AG20443 (cell line): ENCODE measurements at regions not wholly inside any gene's neighbourhood (a gene's known extent, or its start where the extent isn't known, plus 50 kb on each side); places are given as distances from the start of the nearest gene placed in this dataset.

Source experiments
- DNase-seq: peaks from one replicate; pipeline ENCODE4 v3.0.0; 2012; ENCODE audit warnings: low spot score, mixed read lengths

DNA sequence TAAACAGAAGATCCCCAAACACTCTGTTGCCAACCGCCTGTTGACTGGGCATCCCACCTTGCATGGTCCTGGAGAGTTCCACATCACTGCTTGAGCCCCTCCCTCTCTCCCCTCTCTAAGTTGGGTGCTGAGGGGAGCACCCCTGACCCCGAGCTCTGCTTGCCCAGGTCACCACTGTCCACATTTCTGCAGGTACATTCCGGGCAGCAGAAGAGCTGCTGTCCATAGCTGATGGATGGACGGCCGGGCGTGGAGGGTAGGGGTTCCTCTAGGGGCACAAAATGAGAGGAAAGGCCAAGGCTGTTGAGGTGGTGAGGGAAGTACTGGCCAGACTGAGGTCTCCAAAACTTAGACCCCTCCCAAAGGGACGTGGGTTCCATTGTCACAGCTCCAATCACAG is 227.4 kb upstream of the PPP2R2D start:
- DNase-seq: no peak

DNA sequence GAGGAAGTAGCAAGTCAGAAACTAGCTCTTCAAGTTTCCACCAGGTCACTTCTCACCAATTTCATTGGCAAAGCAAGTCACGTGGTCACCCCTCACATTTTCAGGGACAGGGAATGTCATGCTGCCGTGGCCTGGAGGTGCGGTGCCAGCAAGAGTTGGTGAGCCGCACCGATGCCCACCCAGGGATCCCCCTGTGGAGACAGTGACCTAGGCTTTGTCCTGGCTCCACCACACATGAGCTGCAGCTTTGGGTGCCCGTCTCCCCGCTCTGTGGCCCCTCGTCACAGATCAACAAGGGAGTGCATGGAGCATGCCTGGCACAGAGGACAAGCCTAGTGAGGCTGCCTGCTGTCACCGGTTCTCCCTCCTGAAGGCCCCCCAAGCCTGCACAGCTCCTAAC is 226.7 kb upstream of the PPP2R2D start:
- DNase-seq: no peak

DNA sequence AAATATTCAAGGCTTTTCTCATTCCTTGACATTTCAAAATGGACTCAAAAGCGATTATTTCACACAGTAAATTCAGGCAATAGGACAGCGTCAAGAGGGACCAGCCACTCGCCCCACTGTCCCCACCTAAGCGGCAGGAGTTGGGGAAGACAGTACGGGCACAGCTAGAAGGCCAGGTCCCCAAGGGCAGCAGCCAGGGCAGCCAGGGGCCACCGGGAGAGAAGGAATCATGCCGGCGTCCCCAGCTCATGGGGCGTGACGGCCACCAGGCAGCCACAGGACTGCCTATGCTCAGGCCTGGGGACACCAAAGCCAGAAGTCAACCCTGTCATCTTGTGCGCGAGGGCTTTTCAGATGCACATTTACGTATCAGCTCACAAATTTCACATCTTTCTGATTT is 225.7 kb upstream of the PPP2R2D start:
- no peak for DNase-seq

DNA sequence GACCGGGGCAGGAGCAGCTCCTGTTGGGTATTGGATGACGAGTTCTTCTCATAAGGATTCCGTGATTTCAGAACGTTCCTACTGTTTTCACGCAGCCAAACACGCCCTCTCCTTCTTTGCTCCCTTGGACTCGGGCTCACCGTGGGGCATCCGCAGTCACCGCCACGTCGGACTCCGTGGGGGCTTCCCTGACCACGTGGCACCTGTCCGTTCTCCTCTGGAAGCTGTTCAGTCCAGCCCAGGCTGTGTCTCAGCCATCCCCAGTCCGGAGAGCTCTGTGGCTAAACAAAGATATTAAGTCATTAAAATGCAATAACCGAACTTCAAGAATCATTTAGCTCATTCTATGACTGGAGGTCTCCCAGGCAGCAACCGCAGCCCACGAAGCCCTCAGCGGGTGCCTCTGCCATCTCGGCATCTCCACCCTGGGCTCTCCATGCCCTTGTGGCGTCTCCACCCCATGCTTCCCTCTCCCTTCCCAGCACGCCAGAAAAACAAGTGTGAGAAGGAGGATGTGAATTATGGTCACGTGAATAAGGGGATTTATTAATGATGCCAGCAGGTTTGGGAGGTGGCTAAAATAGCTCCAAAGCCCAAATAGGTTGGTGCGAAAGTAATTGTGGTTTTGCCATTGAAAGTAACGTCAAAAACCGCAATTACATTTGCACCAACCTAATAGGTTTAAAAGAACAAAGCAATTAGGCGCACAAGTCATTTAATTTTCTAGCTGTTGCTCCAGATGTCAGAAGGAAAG is 224.6 kb upstream of the PPP2R2D start:
- DNase-seq: no peak

DNA sequence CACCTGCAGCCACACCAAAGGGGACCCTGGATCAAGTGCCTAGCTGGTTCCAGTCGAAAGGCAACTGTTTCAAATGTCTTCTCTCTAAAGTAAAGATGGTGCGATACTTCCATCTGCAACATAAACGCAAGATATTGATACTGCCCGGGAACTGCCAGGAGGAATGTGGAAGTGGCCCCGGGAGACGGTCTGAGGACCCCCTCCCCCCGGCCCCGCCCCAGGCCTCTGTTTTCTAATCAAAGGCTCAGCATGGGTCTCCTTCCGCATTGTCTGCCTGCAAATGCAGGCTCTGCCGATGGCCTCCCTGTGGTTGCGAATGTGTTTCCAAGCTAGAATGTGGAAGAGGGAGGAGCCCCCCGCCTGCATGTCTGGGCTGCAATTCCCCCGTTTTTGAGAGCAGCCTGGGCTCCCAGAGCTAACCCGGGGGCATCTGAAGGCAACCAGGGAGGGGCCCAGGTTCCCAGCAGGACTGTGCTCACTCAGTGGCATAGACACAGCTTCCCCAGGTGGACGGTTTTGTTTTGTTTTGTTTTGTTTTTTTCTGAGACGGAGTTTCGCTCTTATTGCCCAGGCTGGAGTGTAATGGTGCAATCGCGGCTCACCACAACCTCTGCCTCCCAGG is 223.9 kb upstream of the PPP2R2D start:
- no peak for DNase-seq

DNA sequence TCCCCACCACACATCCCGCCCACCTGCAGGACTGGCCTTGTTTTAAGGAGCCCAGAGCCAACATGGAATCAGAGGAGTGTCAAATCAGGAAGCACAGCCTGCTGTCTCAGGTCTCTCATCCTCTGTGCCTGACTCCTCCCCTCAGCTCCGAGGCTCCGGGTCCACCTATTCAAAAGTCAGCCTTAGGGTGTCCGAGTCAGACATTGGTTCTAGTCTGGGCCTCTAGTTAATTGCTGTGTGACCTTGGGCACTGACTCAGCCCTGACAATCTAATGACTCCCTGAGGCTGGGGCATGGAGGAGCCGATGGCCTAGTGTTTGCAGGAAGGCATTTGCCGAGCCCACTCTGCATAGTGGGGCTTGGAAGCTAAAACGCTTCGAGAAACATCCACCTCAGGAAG is 223.1 kb upstream of the PPP2R2D start:
- DNase-seq: no peak

DNA sequence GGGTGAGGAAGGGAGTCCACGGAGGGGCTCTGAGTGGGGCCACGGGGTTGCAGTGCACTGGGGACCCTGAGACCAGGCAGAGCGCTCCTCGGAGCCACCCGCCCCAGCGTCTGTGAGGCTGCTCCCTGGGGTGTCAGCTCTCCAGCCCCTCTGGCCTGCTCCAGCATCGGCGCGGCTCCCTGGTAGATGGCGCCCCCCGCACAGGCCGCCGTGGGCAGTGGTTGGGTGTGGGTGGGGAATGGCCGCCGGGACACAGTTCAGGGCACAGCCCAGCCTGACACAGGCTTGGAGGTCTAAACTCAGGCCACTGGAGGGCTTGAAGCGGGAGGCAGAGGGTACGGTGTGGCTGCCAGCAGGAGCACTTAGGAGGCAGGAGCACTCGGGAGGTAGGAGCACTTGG is 222.6 kb upstream of the PPP2R2D start:
- DNase-seq: no peak

DNA sequence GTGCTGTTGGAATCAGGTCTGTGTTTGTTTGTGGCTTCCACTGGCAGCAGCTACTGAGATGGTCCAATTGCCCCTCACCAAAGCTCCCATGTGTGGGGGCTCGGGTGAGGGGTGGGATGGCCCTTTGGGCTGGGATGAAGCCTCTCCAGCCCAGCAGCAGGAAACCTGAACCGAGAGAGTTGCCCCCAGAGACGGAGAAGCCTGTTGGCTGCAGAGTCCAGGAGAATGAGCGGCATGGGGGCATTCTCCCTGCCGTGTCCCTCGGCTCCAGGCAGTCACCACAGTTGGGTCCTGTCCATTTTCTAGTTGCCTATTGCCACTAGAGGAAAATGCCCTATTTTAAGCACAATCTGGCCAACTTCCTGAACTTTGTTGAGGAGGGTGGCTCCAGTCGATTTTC is 222.2 kb upstream of the PPP2R2D start:
- DNase-seq: no peak

DNA sequence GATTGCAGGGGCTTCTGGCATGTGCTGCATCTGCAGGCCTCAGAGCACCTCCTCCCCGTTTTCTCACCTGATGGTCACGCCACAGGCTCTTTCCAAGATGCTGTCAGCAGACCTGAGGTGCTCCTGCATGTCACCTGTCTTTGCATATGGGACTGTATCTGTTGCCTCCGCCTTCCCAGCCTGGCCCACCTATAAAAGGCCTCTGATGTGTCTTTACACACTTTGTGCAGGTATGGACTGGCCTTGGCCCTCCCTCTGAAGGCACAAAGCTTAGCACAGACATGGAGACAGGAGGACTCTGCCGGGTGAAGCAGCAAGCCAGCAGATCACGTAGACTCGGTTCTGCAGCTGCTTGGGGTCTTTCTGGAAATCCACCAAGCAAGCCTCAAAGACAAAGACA is 220.9 kb upstream of the PPP2R2D start:
- no peak for DNase-seq

DNA sequence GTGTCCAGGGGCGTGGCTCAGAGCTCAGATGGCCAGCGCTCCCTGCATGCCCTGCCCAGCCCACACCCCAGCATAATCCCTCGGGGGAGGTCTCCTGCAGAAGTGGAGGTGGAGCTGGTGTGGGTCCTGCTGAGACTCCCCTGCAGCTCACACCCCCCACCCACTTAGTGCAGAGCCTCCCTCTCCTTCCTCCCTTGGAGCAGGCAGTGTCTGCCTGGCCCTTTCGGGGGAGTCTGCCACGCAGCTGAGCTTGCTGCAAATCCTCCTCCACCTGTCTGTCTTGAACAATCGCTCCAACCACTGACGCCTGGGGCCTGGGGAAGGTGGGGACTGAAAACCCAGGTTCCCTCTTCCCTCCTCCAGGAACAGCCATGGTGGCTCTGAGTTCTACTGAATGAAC is 219.7 kb upstream of the PPP2R2D start:
- no peak for DNase-seq

DNA sequence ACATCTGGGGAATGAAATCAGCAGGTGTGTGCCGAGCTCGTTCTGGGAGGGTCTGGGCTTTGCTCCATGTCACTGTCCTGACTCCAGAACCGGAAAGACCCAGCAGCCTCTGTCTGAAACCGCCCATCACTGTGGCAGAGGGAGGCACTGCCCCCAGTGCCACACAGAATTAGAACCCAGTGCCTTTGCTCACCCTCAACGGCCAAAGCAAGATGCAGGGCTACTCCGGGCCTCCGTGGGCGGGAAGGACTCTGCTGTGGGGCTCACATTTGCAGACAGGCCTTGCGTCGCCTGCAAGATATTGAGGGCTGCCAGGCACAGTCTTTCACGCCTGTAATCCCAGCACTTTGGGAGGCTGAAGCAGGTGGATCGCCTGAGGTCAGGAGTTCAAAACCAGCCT is 219.2 kb upstream of the PPP2R2D start:
- no peak for DNase-seq

DNA sequence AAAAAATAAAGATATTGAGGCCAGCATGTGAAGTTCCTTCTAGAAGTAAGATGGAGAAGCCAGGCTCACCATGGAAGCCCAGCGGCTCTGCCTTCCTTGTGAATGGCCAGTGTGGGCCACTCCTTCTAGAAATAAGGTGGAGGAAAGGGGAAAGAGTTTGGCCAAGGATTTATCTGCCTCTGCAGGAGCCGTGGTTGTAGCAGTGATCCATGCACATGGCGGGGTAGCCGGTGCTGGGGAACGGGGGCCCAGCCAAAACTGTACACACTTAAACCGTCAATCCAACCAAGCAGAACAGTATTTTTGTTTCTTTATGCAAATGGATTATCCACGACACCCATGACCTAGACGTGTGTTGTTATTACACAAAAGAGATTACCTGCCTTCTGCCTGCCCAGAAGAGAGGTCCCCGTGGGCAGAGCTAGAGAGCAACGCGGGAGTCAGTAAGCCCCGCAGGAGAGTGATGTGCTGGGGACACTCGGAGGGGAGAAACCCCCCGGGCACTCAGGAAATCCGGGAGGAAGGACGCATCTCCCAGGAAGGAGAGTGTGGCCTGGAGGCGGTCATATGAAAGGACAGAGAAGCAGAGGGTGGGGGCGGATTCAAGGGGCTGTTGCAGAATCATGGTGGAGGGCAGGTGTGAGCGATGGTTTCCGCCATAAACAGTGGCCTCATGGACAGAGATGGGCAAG is 218.4 kb upstream of the PPP2R2D start:
- no peak for DNase-seq

DNA sequence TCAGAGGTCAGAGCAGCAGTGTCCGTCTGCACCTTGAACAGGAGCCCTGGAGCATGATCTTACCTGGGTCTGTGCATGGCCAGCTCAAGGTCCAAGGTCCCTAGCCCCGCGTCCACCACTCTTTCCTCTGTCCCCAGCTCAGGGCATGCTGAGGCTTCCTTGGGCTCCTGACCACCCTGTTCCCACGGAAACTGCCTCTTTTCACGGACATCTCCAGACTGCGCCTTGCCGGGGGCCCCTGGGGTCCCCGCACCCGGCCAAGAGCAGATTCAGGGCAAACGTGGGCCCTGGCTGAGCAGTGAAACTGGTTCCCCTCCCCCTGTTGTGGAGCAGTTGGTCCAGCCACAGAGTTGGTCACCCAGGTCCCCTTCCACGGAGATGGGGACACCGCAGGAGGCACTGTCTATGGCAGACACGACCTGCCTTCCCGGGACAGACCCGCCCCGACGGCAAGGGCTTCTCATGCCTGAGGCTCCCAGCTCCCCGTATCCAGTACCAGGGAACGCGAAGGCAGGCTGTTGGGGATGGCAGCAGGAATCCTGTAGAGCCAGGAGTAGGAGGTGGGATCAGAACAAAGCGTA is 217.4 kb upstream of the PPP2R2D start:
- no peak for DNase-seq

DNA sequence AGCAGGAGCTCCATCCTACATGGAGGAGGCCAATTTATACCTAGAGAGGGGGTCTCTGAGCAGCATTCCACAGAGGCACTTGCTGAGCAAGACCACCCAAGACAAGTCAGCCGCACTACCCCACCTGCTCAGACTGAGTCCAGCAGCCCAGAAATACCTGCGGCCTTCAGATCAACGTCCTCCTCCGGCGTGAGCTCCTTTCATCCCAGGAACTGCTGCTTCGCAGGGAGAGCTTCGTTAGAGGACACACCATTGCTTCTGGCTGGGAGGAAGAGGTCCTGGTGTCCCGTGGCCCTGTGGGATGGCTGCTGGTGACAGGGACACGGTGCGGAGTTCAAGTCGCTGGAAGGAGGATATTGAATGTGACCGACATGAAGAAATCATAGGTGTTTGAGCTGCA is 216.9 kb upstream of the PPP2R2D start:
- no peak for DNase-seq

DNA sequence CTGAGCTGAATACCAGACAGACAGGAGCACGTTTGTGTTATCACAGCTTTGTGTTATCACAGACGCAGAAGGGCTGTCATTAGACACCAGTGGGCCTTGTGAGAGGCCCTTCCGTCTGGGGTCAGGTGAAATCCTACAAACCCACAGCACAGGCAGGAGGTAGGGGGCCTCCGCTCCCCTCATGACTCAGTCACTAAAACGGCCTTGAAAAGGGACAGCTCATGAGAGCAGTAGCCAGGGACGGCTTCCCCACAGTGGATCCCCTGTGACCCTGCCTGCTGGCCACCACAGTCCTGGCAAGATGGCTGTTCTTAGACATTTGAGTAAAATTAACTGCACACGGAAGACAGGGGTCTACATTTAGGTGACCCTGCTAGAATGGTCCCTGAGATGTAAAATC is 215.8 kb upstream of the PPP2R2D start:
- no peak for DNase-seq

DNA sequence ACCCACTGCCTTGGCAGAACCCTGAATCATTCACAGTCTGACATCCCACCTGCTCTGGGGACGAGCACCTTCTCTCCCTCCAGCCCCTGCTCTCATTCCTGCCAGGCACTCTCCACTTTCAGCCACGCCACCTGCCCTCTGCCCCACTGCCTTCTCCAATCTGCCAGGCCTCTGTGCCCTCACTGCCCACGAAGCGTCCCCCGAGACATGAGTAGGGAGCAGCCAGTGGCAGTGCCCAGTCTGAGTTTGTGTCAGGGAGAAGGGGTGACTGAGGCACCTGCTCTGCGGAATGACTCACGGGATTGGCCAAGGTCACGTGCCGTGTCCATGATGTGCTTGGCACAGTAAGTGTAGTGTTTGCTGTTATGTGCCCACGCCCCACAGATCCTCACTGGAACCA is 215.2 kb upstream of the PPP2R2D start:
- no peak for DNase-seq

DNA sequence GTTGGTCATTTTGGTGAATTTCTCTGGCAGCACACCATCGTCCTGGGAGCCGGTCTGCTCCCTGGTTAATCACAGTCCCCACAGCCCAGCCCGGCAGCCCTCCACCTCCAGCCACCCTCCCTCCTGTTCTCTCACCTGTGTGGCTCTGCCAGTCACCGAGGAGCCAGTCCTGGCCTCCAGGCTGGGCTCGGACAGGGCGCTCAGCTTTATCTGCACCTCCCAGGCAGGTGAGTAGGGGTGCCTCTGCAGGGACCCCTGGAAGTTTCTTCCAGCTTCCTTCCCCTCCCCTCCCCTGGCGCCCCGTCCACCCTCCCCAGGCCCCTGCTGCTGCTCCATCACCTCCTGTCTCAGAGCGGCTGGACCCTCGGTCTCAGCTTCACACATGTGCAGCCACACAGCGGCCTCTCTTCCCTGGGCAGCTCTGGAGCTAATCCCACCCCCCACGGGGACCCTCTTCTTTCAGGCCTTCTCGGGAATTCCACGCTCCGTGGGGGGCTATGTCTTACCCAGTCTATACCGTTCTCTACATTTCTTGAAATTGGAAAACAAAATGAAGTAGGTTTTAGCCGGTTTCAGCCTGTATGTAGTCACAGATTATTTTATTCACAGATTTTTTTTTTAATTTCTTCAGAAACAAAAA is 213.9 kb upstream of the PPP2R2D start:
- no peak for DNase-seq

DNA sequence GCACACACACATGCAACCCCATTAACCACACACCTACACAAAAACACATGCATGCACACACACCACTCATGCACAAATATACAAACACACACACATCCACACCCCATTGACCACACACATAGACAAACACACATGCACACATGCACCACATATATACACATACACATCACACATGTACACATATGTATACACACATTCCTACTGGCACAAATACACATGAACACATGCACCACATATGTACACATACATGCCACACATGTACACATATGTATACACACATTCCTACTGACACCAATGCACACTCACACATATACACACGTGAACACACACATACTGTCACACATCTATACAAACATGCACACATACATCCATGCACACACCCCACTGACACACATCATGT is 212.5 kb upstream of the PPP2R2D start:
- DNase-seq: no peak

DNA sequence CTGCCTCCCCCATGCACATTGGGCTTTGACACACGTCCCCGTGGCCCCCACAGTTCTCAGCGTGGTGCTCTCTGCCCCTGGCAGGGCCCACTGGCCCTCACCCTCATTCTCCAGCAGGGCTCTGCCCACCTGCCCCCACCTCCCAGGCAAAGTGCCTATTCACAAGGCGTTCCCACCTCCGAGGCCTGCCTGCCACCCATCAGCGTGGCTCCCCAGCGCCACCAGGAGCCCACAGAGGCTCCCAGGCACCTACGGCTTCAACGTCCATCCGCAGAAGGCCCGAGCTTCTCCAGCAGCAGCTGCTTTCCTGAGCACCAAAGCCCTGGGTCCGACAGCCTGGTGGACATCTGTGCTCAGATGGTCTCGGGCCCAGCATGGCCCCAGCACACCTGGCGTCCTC is 211.8 kb upstream of the PPP2R2D start:
- DNase-seq: no peak

DNA sequence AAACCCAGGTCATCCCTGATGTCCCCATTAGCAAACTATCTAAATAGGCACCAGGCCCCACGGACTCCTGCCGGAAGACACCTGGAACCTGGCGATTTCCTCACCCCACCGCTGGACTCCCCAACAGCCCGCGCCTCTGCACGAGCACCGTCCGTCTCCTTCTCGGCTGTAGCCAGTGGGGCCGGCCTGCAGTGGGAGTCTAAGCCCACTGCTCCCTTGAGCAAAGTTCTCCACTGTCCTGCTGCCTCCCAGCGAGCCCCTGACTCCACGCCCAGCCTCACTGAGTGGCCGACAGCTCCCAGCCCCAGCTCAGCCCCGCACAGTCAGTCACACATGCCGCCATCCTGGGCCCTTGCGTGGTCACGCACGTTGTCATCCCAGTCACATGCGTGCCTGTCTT is 211.3 kb upstream of the PPP2R2D start:
- no peak for DNase-seq

DNA sequence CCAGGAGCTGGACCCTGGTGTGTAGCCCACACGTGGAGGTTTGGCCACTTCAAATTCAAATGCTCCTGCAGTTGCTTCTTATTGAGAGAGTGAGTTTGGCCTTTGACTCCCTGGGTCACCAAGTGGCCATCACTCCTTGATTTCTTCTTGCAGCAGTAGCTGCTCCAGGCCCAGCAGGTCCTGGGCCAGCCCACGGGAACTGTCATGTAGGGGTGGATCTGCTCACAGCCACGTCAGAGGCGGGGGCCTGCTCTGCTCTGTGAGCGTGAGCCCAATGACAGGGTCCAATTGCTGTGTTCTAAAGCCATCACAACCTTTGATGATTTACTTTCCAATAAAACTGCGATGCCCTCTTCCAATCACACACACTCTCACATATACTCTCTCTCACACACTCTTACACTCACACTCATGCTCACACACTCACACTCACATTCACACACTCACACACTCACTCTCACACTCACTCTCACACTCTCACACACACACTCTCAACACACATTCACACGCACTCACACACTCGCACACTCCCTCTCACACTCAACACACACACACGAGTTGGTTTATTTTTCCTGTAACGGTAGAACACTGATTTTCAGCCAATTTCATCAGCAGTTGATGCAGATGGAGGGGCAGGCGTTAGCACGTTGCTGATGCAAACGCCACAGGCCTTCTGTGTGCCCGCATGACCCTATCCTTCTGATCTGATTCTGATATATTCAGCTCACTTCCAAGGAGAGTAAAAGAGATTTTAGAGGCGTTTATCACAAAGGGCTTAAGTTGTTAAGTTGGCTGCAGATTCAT is 210.7 kb upstream of the PPP2R2D start:
- no peak for DNase-seq

DNA sequence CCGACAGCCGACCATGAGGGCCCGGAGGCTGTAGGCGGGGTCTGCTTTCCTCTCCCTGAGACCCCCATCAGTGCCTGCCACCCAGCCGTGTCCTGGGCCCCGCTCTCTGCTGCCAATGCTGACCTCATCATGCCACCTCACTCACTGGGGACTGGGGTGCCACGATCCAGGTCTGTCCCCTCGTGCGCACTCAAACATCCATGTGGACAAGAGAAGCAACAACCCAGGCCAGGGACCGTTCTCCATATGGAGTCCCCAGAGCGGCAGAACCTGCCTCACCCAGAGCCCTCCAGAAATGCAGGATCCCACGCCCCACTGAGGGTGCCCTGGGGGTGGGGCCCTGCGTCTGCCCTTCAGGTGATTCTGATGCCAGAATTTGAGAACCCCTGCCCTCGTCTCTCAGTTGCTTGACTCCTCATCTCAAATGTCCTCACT is 210.0 kb upstream of the PPP2R2D start:
- DNase-seq: no peak
